ENCODE measurements at regions not wholly inside any gene's neighbourhood (a gene's known extent, or its start where the extent isn't known, plus 50 kb on each side); places are given as distances from the start of the nearest gene placed in this dataset.

DNA sequence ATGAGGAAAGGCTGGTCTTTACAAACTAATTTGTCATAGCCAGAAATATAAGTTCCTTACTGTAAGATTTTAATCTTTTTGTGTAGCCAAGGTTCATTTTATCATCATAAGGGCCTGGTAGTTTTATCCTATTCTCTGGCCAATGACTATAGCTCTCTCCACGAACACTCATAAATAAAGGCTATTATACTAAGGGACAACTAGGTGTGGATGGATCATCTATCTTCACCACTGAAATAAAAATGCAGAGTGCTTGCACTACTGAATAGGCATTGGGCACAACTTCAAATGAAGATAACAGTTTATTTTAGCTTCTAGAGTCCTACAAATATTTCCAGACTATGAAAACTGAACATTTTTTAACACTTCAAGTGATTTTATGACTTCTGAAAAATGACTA is 698.6 kb downstream of the NOVA1 start:
- H3K79me2 ChIP-seq (ENCODE audit: control insufficient read depth, low read length), result no peaks in the 10 kb centered on the region
- H3K9me3 ChIP-seq (ENCODE audit: control insufficient read depth, insufficient read depth, low read length), result no peaks in the 10 kb centered on the region
- no peak overlapping the region for H3K4me3 ChIP-seq (ENCODE audit: low read length)
- H4K20me1 ChIP-seq (ENCODE audit: control insufficient read depth, insufficient read depth, low read depth, low read length), result no peaks in the 10 kb centered on the region
- H3K9me2 ChIP-seq (replicated peaks; ENCODE audit: control insufficient read depth, low read length), result no peaks in the 10 kb centered on the region
- no peaks in the 10 kb centered on the region for H3F3A ChIP-seq (ENCODE audit: control insufficient read depth, insufficient read depth)
- no peaks in the 10 kb centered on the region for H3K36me3 ChIP-seq (ENCODE audit: control insufficient read depth, low read length)
- TF ChIP-seq CTCF (IDR thresholded peaks at IDR 0.05; ENCODE audit: low read depth, low read length, poor library complexity, severe bottlenecking), result no peak
- no peak for TF ChIP-seq EZH2phosphoT487 (IDR thresholded peaks at IDR 0.05; ENCODE audit: borderline replicate concordance, low read length)
- H3K4me1 ChIP-seq (ENCODE audit: control insufficient read depth, low read length), result no peaks in the 10 kb centered on the region
- H3K27me3 ChIP-seq (ENCODE audit: control insufficient read depth, low read length), result no peaks in the 10 kb centered on the region
- H3K4me2 ChIP-seq (ENCODE audit: low read length), result no peak overlapping the region
- H3K27ac ChIP-seq (ENCODE audit: low read depth, low read length), result no peak overlapping the region

- no peaks in the 10 kb centered on the region for H3F3A ChIP-seq (ENCODE audit: control insufficient read depth, insufficient read depth)
Measured at GRCh38 chr14:25896777-25897176, 701.1 kb downstream of the NOVA1 start.

GRCh38 chr14:25895740-25896139 is 702.1 kb downstream of the NOVA1 start:
- H3F3A ChIP-seq (ENCODE audit: control insufficient read depth, insufficient read depth), result no peaks in the 10 kb centered on the region
- H4K20me1 ChIP-seq (ENCODE audit: control insufficient read depth, insufficient read depth, low read depth, low read length), result no peaks in the 10 kb centered on the region
- no peaks in the 10 kb centered on the region for H3K79me2 ChIP-seq (ENCODE audit: control insufficient read depth, low read length)
- H3K27ac ChIP-seq (ENCODE audit: low read depth, low read length), result no peak overlapping the region
- H3K4me3 ChIP-seq (ENCODE audit: low read length), result no peak overlapping the region
- no peaks in the 10 kb centered on the region for H3K9me2 ChIP-seq (replicated peaks; ENCODE audit: control insufficient read depth, low read length)
- no peak overlapping the region for H3K4me2 ChIP-seq (ENCODE audit: low read length)
- no peaks in the 10 kb centered on the region for H3K36me3 ChIP-seq (ENCODE audit: control insufficient read depth, low read length)
- no peak for TF ChIP-seq EZH2phosphoT487 (IDR thresholded peaks at IDR 0.05; ENCODE audit: borderline replicate concordance, low read length)
- no peak for TF ChIP-seq CTCF (IDR thresholded peaks at IDR 0.05; ENCODE audit: low read depth, low read length, poor library complexity, severe bottlenecking)
- no peaks in the 10 kb centered on the region for H3K4me1 ChIP-seq (ENCODE audit: control insufficient read depth, low read length)
- no peaks in the 10 kb centered on the region for H3K9me3 ChIP-seq (ENCODE audit: control insufficient read depth, insufficient read depth, low read length)
- H3K27me3 ChIP-seq (ENCODE audit: control insufficient read depth, low read length), result no peaks in the 10 kb centered on the region

More at GRCh38 chr14:25896777-25897176, 701.1 kb downstream of the NOVA1 start:
- H3K4me3 ChIP-seq (ENCODE audit: low read length), result no peak overlapping the region
- H3K79me2 ChIP-seq (ENCODE audit: control insufficient read depth, low read length), result no peaks in the 10 kb centered on the region
- no peaks in the 10 kb centered on the region for H3K9me2 ChIP-seq (replicated peaks; ENCODE audit: control insufficient read depth, low read length)
- no peaks in the 10 kb centered on the region for H3K9me3 ChIP-seq (ENCODE audit: control insufficient read depth, insufficient read depth, low read length)
- no peak overlapping the region for H3K27ac ChIP-seq (ENCODE audit: low read depth, low read length)
- no peaks in the 10 kb centered on the region for H3K27me3 ChIP-seq (ENCODE audit: control insufficient read depth, low read length)
- H3K4me1 ChIP-seq (ENCODE audit: control insufficient read depth, low read length), result no peaks in the 10 kb centered on the region
- TF ChIP-seq CTCF (IDR thresholded peaks at IDR 0.05; ENCODE audit: low read depth, low read length, poor library complexity, severe bottlenecking), result no peak
- no peak for TF ChIP-seq EZH2phosphoT487 (IDR thresholded peaks at IDR 0.05; ENCODE audit: borderline replicate concordance, low read length)
- H4K20me1 ChIP-seq (ENCODE audit: control insufficient read depth, insufficient read depth, low read depth, low read length), result no peaks in the 10 kb centered on the region
- no peaks in the 10 kb centered on the region for H3K36me3 ChIP-seq (ENCODE audit: control insufficient read depth, low read length)
- no peak overlapping the region for H3K4me2 ChIP-seq (ENCODE audit: low read length)

Measured in DOHH2 (cell line).